Cerebellar nuclear complex (tissue), 1 donor: ENCODE measurements at regions not wholly inside any gene's neighbourhood (a gene's known extent, or its start where the extent isn't known, plus 50 kb on each side); places are given as distances from the start of the nearest gene placed in this dataset.
A peak's percentile ranks its signal among the peaks of the same experiment; 100 is the strongest.
"Not testable (repeated sequence)": the region's sequence is repeated elsewhere in the genome, so short reads cannot be mapped to it uniquely, and the experiment has no call there.

Source experiments
- DNase-seq, 2 experiments: peaks; one replicate each; lab custom pipeline; 2025; lab: John Stamatoyannopoulos, UW

GRCh38 chr16:21487956-21488355 lies 111.4 kb upstream of the METTL9 start:
- not testable (repeated sequence) for DNase-seq

GRCh38 chr16:21499046-21499445 lies 100.3 kb upstream of the METTL9 start:
- not testable (repeated sequence) for DNase-seq

- DNase-seq: not testable (repeated sequence)
Observed at GRCh38 chr16:21501223-21501868, 98.0 kb upstream of the METTL9 start.

GRCh38 chr16:21501869-21502667 lies 97.3 kb upstream of the METTL9 start:
- peak in 1 of 2 experiments; percentile 53 for DNase-seq

- DNase-seq: not testable (repeated sequence)
Observed at GRCh38 chr16:21503574-21503920, 95.8 kb upstream of the METTL9 start.

GRCh38 chr16:21503941-21504832 lies 95.2 kb upstream of the METTL9 start:
- DNase-seq: not testable (repeated sequence)

- DNase-seq: not testable (repeated sequence)
Observed at GRCh38 chr16:21505751-21506520, 93.4 kb upstream of the METTL9 start.

GRCh38 chr16:21506857-21507456 lies 92.4 kb upstream of the METTL9 start:
- not testable (repeated sequence) for DNase-seq

GRCh38 chr16:21507631-21508305 lies 91.6 kb upstream of the METTL9 start:
- DNase-seq: not testable (repeated sequence)

- not testable (repeated sequence) for DNase-seq
Observed at GRCh38 chr16:21508661-21509436, 90.5 kb upstream of the METTL9 start.

GRCh38 chr16:21509437-21510086 lies 89.8 kb upstream of the METTL9 start:
- DNase-seq: not testable (repeated sequence)

GRCh38 chr16:21510869-21511255 lies 88.5 kb upstream of the METTL9 start:
- not testable (repeated sequence) for DNase-seq

GRCh38 chr16:21511315-21512210 lies 87.8 kb upstream of the METTL9 start:
- DNase-seq: not testable (repeated sequence)

GRCh38 chr16:21512280-21513192 lies 86.8 kb upstream of the METTL9 start:
- not testable (repeated sequence) for DNase-seq

- DNase-seq: peak; percentile 41 to 63
Observed at GRCh38 chr16:21513337-21513741, 86.0 kb upstream of the METTL9 start.

- not testable (repeated sequence) for DNase-seq
Observed at GRCh38 chr16:21513812-21514473, 85.4 kb upstream of the METTL9 start.
